H9 (cell line): ENCODE measurements at regions not wholly inside any gene's neighbourhood (a gene's known extent, or its start where the extent isn't known, plus 50 kb on each side); places are given as distances from the start of the nearest gene placed in this dataset.

Experiments
- DNase-seq: peaks from one replicate; pipeline ENCODE4 v3.0.0-alpha.2; 2017
- H2AFZ ChIP-seq: one replicate; pipeline ENCODE4 v1.6.1; 2013; ENCODE audit warnings: mild to moderate bottlenecking, low read length, control low read depth, moderate library complexity
- H2AK5ac ChIP-seq: 2 replicates; pipeline ENCODE4 v1.6.1; 2013; ENCODE audit warnings: low read length, control low read depth, mixed read lengths; ENCODE audit not compliant: insufficient read length
- H2BK120ac ChIP-seq: one replicate; pipeline ENCODE4 v1.6.1; 2013; ENCODE audit warnings: low read depth, mild to moderate bottlenecking, low read length, control low read depth, inconsistent platforms; ENCODE audit not compliant: poor library complexity, severe bottlenecking
- H2BK12ac ChIP-seq: 2 replicates; pipeline ENCODE4 v1.6.1; 2013; ENCODE audit warnings: low read length, control low read depth, mixed read lengths, low read depth; ENCODE audit not compliant: insufficient read length
- H2BK15ac ChIP-seq: 2 replicates; pipeline ENCODE4 v1.6.1; 2013; ENCODE audit warnings: low read depth, low read length, control low read depth
- H2BK20ac ChIP-seq: one replicate; pipeline ENCODE4 v1.6.1; 2013; ENCODE audit warnings: low read depth, mild to moderate bottlenecking, low read length, control low read depth, inconsistent platforms; ENCODE audit not compliant: poor library complexity, severe bottlenecking
- H2BK5ac ChIP-seq: 2 replicates; pipeline ENCODE4 v1.6.1; 2013; ENCODE audit warnings: low read length, control low read depth, mixed read lengths; ENCODE audit not compliant: insufficient read length
- H3K14ac ChIP-seq: 2 replicates; pipeline ENCODE4 v1.6.1; 2013; ENCODE audit warnings: low read length, control low read depth; ENCODE audit not compliant: insufficient read depth
- H3K18ac ChIP-seq: 2 replicates; pipeline ENCODE4 v1.6.1; 2013; ENCODE audit warnings: low read depth, mild to moderate bottlenecking, mixed read lengths, low read length, control low read depth; ENCODE audit not compliant: insufficient read length
- H3K23ac ChIP-seq: 2 replicates; pipeline ENCODE4 v1.6.1; 2013; ENCODE audit warnings: low read length, control low read depth, mixed read lengths, low read depth; ENCODE audit not compliant: insufficient read length
- H3K23me2 ChIP-seq: 2 replicates; pipeline ENCODE4 v1.6.1; 2013; ENCODE audit warnings: low read depth, mild to moderate bottlenecking, mixed read lengths, low read length, control low read depth; ENCODE audit not compliant: insufficient read length, poor library complexity, severe bottlenecking
- H3K27ac ChIP-seq: 2 replicates; pipeline ENCODE4 v1.5.1; 2013; ENCODE audit warnings: low read length, control low read depth, mixed read lengths, low read depth; ENCODE audit not compliant: insufficient read length
- H3K27me3 ChIP-seq: 2 replicates; pipeline ENCODE4 v1.6.1; 2013; ENCODE audit warnings: low read length, control low read depth, inconsistent platforms; ENCODE audit not compliant: insufficient read depth
- H3K4ac ChIP-seq: 2 replicates; pipeline ENCODE4 v1.6.1; 2013; ENCODE audit warnings: low read depth, mild to moderate bottlenecking, control low read depth, inconsistent platforms, low read length, moderate library complexity
- H3K4me1 ChIP-seq: 2 replicates; pipeline ENCODE4 v1.6.1; 2013; ENCODE audit warnings: low read length, control low read depth, inconsistent platforms; ENCODE audit not compliant: insufficient read depth
- H3K4me2 ChIP-seq: 2 replicates; pipeline ENCODE4 v1.6.1; 2013; ENCODE audit warnings: low read length, control low read depth, mixed read lengths; ENCODE audit not compliant: insufficient read length, insufficient read depth
- H3K56ac ChIP-seq: 2 replicates; pipeline ENCODE4 v1.6.1; 2013; ENCODE audit warnings: low read depth, mild to moderate bottlenecking, mixed read lengths, low read length, control low read depth; ENCODE audit not compliant: insufficient read length
- H3K79me1 ChIP-seq: 2 replicates; pipeline ENCODE4 v1.6.1; 2013; ENCODE audit warnings: low read depth, mild to moderate bottlenecking, moderate library complexity, low read length, control low read depth, inconsistent platforms; ENCODE audit not compliant: insufficient read depth, poor library complexity, severe bottlenecking
- H3K79me2 ChIP-seq: 2 replicates; pipeline ENCODE4 v1.6.1; 2013; ENCODE audit warnings: low read length, control low read depth, inconsistent platforms; ENCODE audit not compliant: insufficient read depth
- H3K9ac ChIP-seq: 2 replicates; pipeline ENCODE4 v1.6.1; 2013; ENCODE audit warnings: low read length, control low read depth, mixed read lengths; ENCODE audit not compliant: insufficient read length; ENCODE audit errors: extremely low read depth
- H3K9me3 ChIP-seq: one replicate; pipeline ENCODE4 v1.6.1; 2013; ENCODE audit warnings: low read depth, low read length, inconsistent platforms; ENCODE audit not compliant: control insufficient read depth
- H3T11ph ChIP-seq: one replicate; pipeline ENCODE4 v1.6.1; 2013; ENCODE audit warnings: mild to moderate bottlenecking, low read length, control low read depth, inconsistent platforms
- H4K20me1 ChIP-seq: one replicate; pipeline ENCODE4 v1.6.1; 2013; ENCODE audit not compliant: control insufficient read depth, insufficient read length, insufficient read depth
- H4K5ac ChIP-seq: 2 replicates; pipeline ENCODE4 v1.6.1; 2013; ENCODE audit warnings: low read depth, mild to moderate bottlenecking, mixed read lengths, low read length, control low read depth; ENCODE audit not compliant: insufficient read length
- H4K8ac ChIP-seq: replicated peaks from 2 replicates; pipeline ENCODE4 v1.6.1; 2013; ENCODE audit warnings: low read length, control low read depth, mixed read lengths, low read depth; ENCODE audit not compliant: insufficient read length
- H4K91ac ChIP-seq: 2 replicates; pipeline ENCODE4 v1.6.1; 2013; ENCODE audit warnings: low read depth, mild to moderate bottlenecking, moderate library complexity, mixed read lengths, low read length, control low read depth; ENCODE audit not compliant: insufficient read length
- H3K27ac Mint-ChIP-seq, 3 experiments: 2 replicates in 2 of 3; 3 replicates in 1 of 3; pipeline ENCODE4 v1.8.0; 2020 to 2021; ENCODE audit warnings: mixed read lengths in 3 of 3, mild to moderate bottlenecking in 1 of 3, moderate library complexity in 1 of 3
- H3K27me3 Mint-ChIP-seq: 2 replicates; pipeline ENCODE4 v1.8.0; 2021; ENCODE audit warnings: low read depth, mild to moderate bottlenecking, moderate library complexity, mixed read lengths
- H3K36me3 Mint-ChIP-seq, 3 experiments: 2 replicates in 2 of 3; 3 replicates in 1 of 3; pipeline ENCODE4 v1.8.0; 2020 to 2021; ENCODE audit warnings: low read depth in 3 of 3, mixed read lengths in 3 of 3; ENCODE audit not compliant: insufficient read depth in 1 of 3
- H3K4me1 Mint-ChIP-seq, 2 experiments: 2 replicates each; pipeline ENCODE4 v1.8.0; 2020; ENCODE audit warnings: mixed read lengths in 2 of 2
- H3K4me3 Mint-ChIP-seq, 2 experiments: 2 replicates in 1 of 2; 3 replicates in 1 of 2; pipeline ENCODE4 v1.8.0; 2020 to 2021; ENCODE audit warnings: mild to moderate bottlenecking in 2 of 2, mixed read lengths in 2 of 2, moderate library complexity in 1 of 2
- H3K9me3 Mint-ChIP-seq, 2 experiments: 2 replicates in 1 of 2; 3 replicates in 1 of 2; pipeline ENCODE4 v1.8.0; 2020; ENCODE audit warnings: mild to moderate bottlenecking in 2 of 2, mixed read lengths in 2 of 2, moderate library complexity in 1 of 2
- CTCF ChIP-seq: fragments of 200-600 bp; sonication (generic); conservative IDR thresholded peaks from 3 replicates; pipeline ENCODE4 v1.8.0; 2021; ENCODE audit warnings: antibody characterized with exemption, mild to moderate bottlenecking
- WGBS: extraction: QIAGEN DNeasy Blood & Tissue Kit; methylation state at CpG from one replicate; pipeline ENCODE4 v1.1.7; 2013; ENCODE audit warnings: missing lambda C conversion rate, low lambda C conversion rate, mixed read lengths; ENCODE audit not compliant: insufficient read length; ENCODE audit errors: extremely low coverage; 5-methylcytosine and 5-hydroxymethylcytosine counted together

- Histone ChIP-seq H3K79me2 (no peaks in the 10 kb centered on the region), H2BK20ac (no peak overlapping the region), H4K8ac (no peak overlapping the region), H4K5ac (no peak overlapping the region), H3K23me2 (no peaks in the 10 kb centered on the region), H3K56ac (no peak overlapping the region), H4K20me1 (no peaks in the 10 kb centered on the region), H2AK5ac (no peak overlapping the region), H3K9ac (no peak overlapping the region), H2BK5ac (no peak overlapping the region), H3K27ac (no peak overlapping the region), H4K91ac (no peak overlapping the region), H3K4me2 (no peak overlapping the region), H3T11ph (no peak overlapping the region), H3K4ac (no peak overlapping the region), H3K14ac (no peak overlapping the region), H3K27me3 (no peaks in the 10 kb centered on the region), H3K79me1 (no peaks in the 10 kb centered on the region), H2AFZ (no peak overlapping the region), H3K4me1 (no peaks in the 10 kb centered on the region; the same call in 1 of the 2 replicates), H2BK12ac (no peak overlapping the region), H2BK120ac (no peak overlapping the region), H3K18ac (no peak overlapping the region), H3K23ac (no peak overlapping the region), H3K9me3 (no peaks in the 10 kb centered on the region), H2BK15ac (no peak overlapping the region)
- peak; percentile 52 for DNase-seq
- no CpG with 5 or more reads among the region's 2 CpGs for WGBS
- Mint-ChIP-seq H3K4me3 (no peak overlapping the region), H3K4me1 (peaks cover 10% of the 10 kb centered on the region in 2 experiments), H3K36me3 (no peaks in the 10 kb centered on the region), H3K9me3 (no peaks in the 10 kb centered on the region), H3K27ac (no peak overlapping the region; a peak in 1 of 7 replicates), H3K27me3 (peaks cover 2% of the 10 kb centered on the region)
- TF ChIP-seq CTCF = no peak
Measured at GRCh38 chr6:40695114-40695513, 108.0 kb upstream of the LRFN2 start.
